CD8-positive, alpha-beta memory T cell (primary cell): ENCODE measurements at regions not wholly inside any gene's neighbourhood (a gene's known extent, or its start where the extent isn't known, plus 50 kb on each side); places are given as distances from the start of the nearest gene placed in this dataset.
"Not testable (repeated sequence)": the region's sequence is repeated elsewhere in the genome, so short reads cannot be mapped to it uniquely, and the experiment has no call there.

ENCODE experiments used
- CTCF ChIA-PET: fragments of 350-600 bp; sonication (Branson Sonifier 250); formaldehyde crosslinking; loops from one replicate; lab custom pipeline; 2021; ENCODE audit warnings: antibody characterized with exemption; lab: Charles Lee
- POLR2A ChIA-PET: fragments of 350-600 bp; sonication (Branson Sonifier 250); formaldehyde crosslinking; loops from one replicate; lab custom pipeline; 2021; ENCODE audit warnings: antibody characterized with exemption; lab: Charles Lee
- DNase-seq, 5 donors: peaks; one replicate each; pipeline versions ENCODE4 v3.0.0 to v3.0.0-alpha.2; 2020 to 2022; ENCODE audit warnings: mixed read lengths in 1 of 5
- H3K27ac ChIP-seq: one replicate; pipeline ENCODE4 v1.7.0; 2013; ENCODE audit warnings: low read depth, mild to moderate bottlenecking, low read length, moderate library complexity
- H3K27me3 ChIP-seq: 2 replicates; pipeline ENCODE4 v1.7.0; 2013; ENCODE audit warnings: low read length, mild to moderate bottlenecking; ENCODE audit not compliant: insufficient read depth, poor library complexity, severe bottlenecking
- H3K36me3 ChIP-seq: 2 replicates; pipeline ENCODE4 v1.7.0; 2013; ENCODE audit warnings: mild to moderate bottlenecking, low read length, moderate library complexity; ENCODE audit not compliant: insufficient read depth
- H3K4me1 ChIP-seq: 2 replicates; pipeline ENCODE4 v1.7.0; 2013; ENCODE audit warnings: mild to moderate bottlenecking, low read length, moderate library complexity; ENCODE audit not compliant: insufficient read depth
- H3K4me3 ChIP-seq: 2 replicates; pipeline ENCODE4 v1.7.0; 2013; ENCODE audit warnings: mild to moderate bottlenecking, low read length
- H3K9me3 ChIP-seq: 2 replicates; pipeline ENCODE4 v1.7.0; 2013; ENCODE audit warnings: mild to moderate bottlenecking, low read length
- H3K27ac Mint-ChIP-seq, 8 donors: one replicate each; pipeline ENCODE4 v1.8.0; 2020 to 2021; ENCODE audit warnings: mixed read lengths in 8 of 8, mild to moderate bottlenecking in 6 of 8, inconsistent platforms in 3 of 8, moderate library complexity in 3 of 8
- H3K27me3 Mint-ChIP-seq, 2 donors: one replicate each; pipeline ENCODE4 v1.8.0; 2020 to 2021; ENCODE audit warnings: mixed read lengths in 2 of 2, mild to moderate bottlenecking in 1 of 2, moderate library complexity in 1 of 2
- H3K36me3 Mint-ChIP-seq, 3 donors: one replicate each; pipeline ENCODE4 v1.8.0; 2020 to 2021; ENCODE audit warnings: mixed read lengths in 3 of 3, inconsistent platforms in 1 of 3, mild to moderate bottlenecking in 1 of 3
- H3K4me1 Mint-ChIP-seq, 3 donors: one replicate each; pipeline ENCODE4 v1.8.0; 2020 to 2021; ENCODE audit warnings: mixed read lengths in 3 of 3, inconsistent platforms in 1 of 3, mild to moderate bottlenecking in 1 of 3
- H3K4me3 Mint-ChIP-seq, 7 donors: one replicate each; pipeline ENCODE4 v1.8.0; 2020 to 2021; ENCODE audit warnings: mixed read lengths in 7 of 7, mild to moderate bottlenecking in 6 of 7, moderate library complexity in 4 of 7, inconsistent platforms in 2 of 7
- H3K9me3 Mint-ChIP-seq, 5 donors: one replicate each; pipeline ENCODE4 v1.8.0; 2020 to 2022; ENCODE audit warnings: mixed read lengths in 5 of 5, mild to moderate bottlenecking in 3 of 5, moderate library complexity in 2 of 5, inconsistent platforms in 1 of 5

DNA sequence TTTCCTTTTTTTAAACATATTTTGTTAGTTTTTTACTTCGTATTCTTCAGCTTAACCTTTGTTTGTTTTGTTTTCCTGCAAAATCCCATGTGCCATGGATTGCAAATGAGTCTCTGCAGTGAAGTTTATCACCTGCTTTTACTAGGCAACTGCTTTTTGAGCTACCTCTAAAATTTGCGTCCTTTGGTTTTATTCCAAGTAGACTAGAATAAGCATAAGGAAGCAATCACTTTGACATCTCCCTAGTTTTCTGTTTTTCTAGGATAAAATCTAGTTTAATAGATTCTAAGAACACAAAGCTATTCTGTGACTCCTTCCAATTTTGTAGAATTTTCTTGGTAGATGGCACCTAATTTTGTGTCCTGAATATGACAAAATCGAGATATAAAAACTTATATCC, 1059.2 kb downstream of the OTOL1 start:
- Mint-ChIP-seq H3K36me3 (no peaks in the 10 kb centered on the region), H3K27ac (no peak overlapping the region)

DNA sequence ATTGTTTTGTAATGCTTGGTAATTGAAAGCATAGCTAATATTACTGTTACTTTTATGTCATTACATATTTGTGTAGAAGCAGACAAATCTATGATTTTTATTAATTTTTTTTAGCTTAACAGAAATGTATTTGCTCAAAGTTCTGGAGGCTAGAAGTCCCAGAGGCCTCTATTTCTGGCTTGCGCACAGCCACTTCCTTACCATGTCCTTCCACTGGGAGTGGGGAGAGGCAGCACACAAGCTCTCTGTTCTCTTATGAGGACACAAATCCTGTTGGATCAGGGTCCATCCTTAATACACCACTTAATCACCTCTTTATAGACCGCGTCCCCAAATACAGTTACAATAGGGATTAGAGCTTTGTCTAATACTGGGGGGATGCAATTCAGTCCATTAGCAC, 1061.4 kb downstream of the OTOL1 start:
- Histone ChIP-seq H3K9me3 (no peaks in the 10 kb centered on the region), H3K27me3 (no peaks in the 10 kb centered on the region), H3K36me3 (no peaks in the 10 kb centered on the region), H3K4me3 (no peak overlapping the region), H3K27ac (no peak overlapping the region), H3K4me1 (no peaks in the 10 kb centered on the region)
- H3K4me1 Mint-ChIP-seq = no peaks in the 10 kb centered on the region
- ChIA-PET POLR2A (no interaction called here), CTCF (no interaction called here)
- no peaks in the 10 kb centered on the region for H3K27me3 Mint-ChIP-seq
- DNase-seq = no peak
- no peak overlapping the region for H3K27ac Mint-ChIP-seq
- peaks cover 0 to 11% (median 4%) of the 10 kb centered on the region in 5 donors for H3K9me3 Mint-ChIP-seq
- H3K36me3 Mint-ChIP-seq = no peaks in the 10 kb centered on the region
- H3K4me3 Mint-ChIP-seq = no peak overlapping the region

More for the DNA sequence above, 1059.2 kb downstream of the OTOL1 start:
- no peaks in the 10 kb centered on the region for H3K4me1 ChIP-seq
- no peaks in the 10 kb centered on the region for H3K27me3 ChIP-seq
- Mint-ChIP-seq H3K9me3 (peaks cover 0 to 13% (median 6%) of the 10 kb centered on the region in 5 donors), H3K4me3 (no peak overlapping the region), H3K4me1 (no peaks in the 10 kb centered on the region), H3K27me3 (no peaks in the 10 kb centered on the region)
- H3K9me3 ChIP-seq = no peaks in the 10 kb centered on the region
- H3K4me3 ChIP-seq = no peak overlapping the region
- DNase-seq = no peak
- no peaks in the 10 kb centered on the region for H3K36me3 ChIP-seq
- POLR2A ChIA-PET = no interaction called here
- no peak overlapping the region for H3K27ac ChIP-seq
- CTCF ChIA-PET = no interaction called here

DNA sequence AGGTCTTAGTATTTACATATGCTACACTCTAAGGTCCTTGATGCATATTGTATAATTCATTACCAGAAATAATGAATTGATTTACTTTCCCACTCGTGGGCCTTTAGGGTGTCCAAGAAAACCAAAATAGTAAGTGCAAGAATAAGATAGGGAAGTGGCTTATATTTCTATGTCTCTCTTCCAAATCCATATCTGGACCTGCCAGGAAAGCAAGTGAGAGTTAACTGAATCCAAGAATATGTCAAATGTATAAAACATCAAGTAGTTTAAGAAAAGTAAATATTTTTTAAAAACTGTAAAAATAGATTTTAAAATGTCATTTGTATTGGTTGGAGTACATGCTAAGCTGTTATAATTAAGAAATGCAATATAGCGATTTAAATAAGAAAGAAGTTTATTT, 1072.1 kb downstream of the OTOL1 start:
- Histone ChIP-seq H3K9me3 (no peaks in the 10 kb centered on the region), H3K36me3 (no peaks in the 10 kb centered on the region), H3K4me3 (no peak overlapping the region), H3K27me3 (no peaks in the 10 kb centered on the region), H3K4me1 (no peaks in the 10 kb centered on the region), H3K27ac (no peak overlapping the region)
- POLR2A ChIA-PET = no interaction called here
- H3K36me3 Mint-ChIP-seq = no peaks in the 10 kb centered on the region
- no peak overlapping the region for H3K4me3 Mint-ChIP-seq
- CTCF ChIA-PET = no interaction called here
- no peaks in the 10 kb centered on the region for H3K27me3 Mint-ChIP-seq
- H3K27ac Mint-ChIP-seq = no peak overlapping the region
- DNase-seq = no peak
- peaks cover 2 to 28% (median 3%) of the 10 kb centered on the region in 5 donors for H3K9me3 Mint-ChIP-seq
- no peaks in the 10 kb centered on the region for H3K4me1 Mint-ChIP-seq

DNA sequence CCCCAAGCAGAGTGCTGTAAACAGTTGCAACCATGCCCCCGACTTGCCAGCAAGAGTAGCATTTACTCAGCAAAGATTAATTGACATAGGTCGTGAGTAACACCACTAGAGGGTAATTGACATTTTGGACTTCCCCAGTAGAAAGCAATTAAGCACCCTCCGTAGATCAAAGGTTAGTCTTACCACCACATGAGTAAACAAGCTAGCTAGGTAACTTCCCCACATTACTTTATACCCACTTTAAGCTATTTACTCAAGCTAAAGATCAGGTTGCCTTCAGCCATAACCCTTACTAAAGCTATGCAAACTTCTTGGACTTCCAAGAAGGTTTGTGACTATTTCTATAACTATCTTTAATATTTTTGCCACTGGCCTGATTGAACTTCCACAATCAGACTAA, 1072.7 kb downstream of the OTOL1 start:
- H3K27me3 Mint-ChIP-seq = no peaks in the 10 kb centered on the region
- H3K36me3 ChIP-seq = no peaks in the 10 kb centered on the region
- ChIA-PET POLR2A (no interaction called here), CTCF (no interaction called here)
- no peaks in the 10 kb centered on the region for H3K36me3 Mint-ChIP-seq
- H3K9me3 ChIP-seq = no peaks in the 10 kb centered on the region
- no peak for DNase-seq
- H3K4me1 Mint-ChIP-seq = no peaks in the 10 kb centered on the region
- no peak overlapping the region for H3K4me3 Mint-ChIP-seq
- H3K4me1 ChIP-seq = no peaks in the 10 kb centered on the region
- H3K9me3 Mint-ChIP-seq = peaks cover 2 to 28% (median 3%) of the 10 kb centered on the region in 5 donors
- H3K27me3 ChIP-seq = no peaks in the 10 kb centered on the region
- no peak overlapping the region for H3K27ac ChIP-seq
- H3K27ac Mint-ChIP-seq = no peak overlapping the region
- no peak overlapping the region for H3K4me3 ChIP-seq

DNA sequence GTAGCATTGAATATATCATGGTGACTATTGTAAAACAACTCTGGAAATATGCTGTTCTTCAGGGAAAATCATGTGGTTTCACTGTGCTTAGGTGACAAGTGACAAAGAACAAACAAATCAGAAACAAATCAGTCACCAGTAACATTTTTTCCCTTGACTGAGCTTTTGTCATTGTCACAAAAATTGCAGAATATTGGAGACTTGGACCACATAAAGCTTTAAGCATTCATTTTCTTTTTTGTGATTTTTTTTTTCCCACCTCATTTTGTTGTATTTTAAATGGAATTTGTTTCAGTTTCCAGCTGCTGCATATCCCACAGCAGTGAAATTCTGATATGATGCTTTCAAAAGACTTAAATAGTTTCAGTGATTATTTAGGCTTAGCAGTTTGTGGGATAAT, 1088.4 kb downstream of the OTOL1 start:
- ChIA-PET POLR2A (no interaction called here), CTCF (no interaction called here)
- H3K4me3 Mint-ChIP-seq = no peak overlapping the region

DNA sequence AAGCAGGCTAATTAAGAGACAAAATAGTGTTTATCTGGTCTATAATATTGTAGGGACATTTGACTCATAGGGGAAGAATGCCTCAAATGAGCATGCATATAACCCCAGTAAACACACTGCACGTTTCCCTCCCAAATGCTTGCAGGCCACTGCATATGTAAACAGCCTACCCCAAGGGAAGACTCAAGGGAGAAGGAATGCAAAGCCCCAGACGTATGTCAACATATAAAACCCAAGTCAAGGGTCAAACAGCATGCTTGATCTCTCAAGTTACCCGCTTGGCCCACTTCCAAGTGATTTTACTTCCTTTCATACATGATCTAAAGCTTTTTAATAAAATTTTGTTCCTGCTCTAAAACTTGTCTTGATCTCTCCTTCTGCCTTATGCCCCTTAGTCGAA, 1090.0 kb downstream of the OTOL1 start:
- H3K27ac Mint-ChIP-seq = no peak overlapping the region

More for the DNA sequence above, 1088.4 kb downstream of the OTOL1 start:
- no peaks in the 10 kb centered on the region for H3K4me1 Mint-ChIP-seq
- no peak for DNase-seq
- no peaks in the 10 kb centered on the region for H3K9me3 ChIP-seq
- H3K36me3 ChIP-seq = no peaks in the 10 kb centered on the region
- no peak overlapping the region for H3K27ac ChIP-seq
- H3K27me3 ChIP-seq = no peaks in the 10 kb centered on the region
- no peaks in the 10 kb centered on the region for H3K4me1 ChIP-seq
- no peaks in the 10 kb centered on the region for H3K27me3 Mint-ChIP-seq
- no peaks in the 10 kb centered on the region for H3K36me3 Mint-ChIP-seq
- no peak overlapping the region for H3K4me3 ChIP-seq
- H3K27ac Mint-ChIP-seq = no peak overlapping the region
- peaks cover 3 to 16% (median 10%) of the 10 kb centered on the region in 5 donors for H3K9me3 Mint-ChIP-seq

DNA sequence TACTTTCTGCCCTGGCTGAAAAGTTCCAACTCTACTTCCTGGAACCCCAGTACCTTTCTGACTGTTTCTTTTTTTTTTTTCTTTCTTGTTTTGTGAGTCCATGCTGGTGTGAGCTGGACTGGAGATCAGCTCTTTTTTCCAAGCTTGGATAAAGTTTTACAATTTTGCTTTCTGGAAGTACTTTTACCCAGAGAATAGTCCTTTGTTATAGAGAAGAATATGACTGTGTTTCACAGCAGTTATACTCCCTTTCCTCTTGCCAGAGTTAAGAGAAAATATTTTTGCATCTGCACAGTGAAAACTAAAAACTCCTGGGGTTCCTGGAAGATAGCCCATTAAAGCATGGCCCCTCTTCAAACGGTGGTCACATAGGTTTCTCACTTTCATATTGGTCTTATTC, 1100.6 kb downstream of the OTOL1 start:
- Mint-ChIP-seq H3K4me1 (no peaks in the 10 kb centered on the region), H3K4me3 (no peak overlapping the region), H3K27ac (no peak overlapping the region), H3K9me3 (peaks cover 0 to 26% (median 15%) of the 10 kb centered on the region in 5 donors), H3K36me3 (no peaks in the 10 kb centered on the region), H3K27me3 (no peaks in the 10 kb centered on the region)
- ChIA-PET CTCF (no interaction called here), POLR2A (no interaction called here)
- no peak overlapping the region for H3K4me3 ChIP-seq
- H3K27ac ChIP-seq = no peak overlapping the region
- no peak for DNase-seq
- H3K27me3 ChIP-seq = no peaks in the 10 kb centered on the region
- no peaks in the 10 kb centered on the region for H3K4me1 ChIP-seq
- H3K36me3 ChIP-seq = no peaks in the 10 kb centered on the region
- no peaks in the 10 kb centered on the region for H3K9me3 ChIP-seq

More for the DNA sequence above, 1090.0 kb downstream of the OTOL1 start:
- no peaks in the 10 kb centered on the region for H3K27me3 Mint-ChIP-seq
- no peaks in the 10 kb centered on the region for H3K36me3 ChIP-seq
- CTCF ChIA-PET = no interaction called here
- no peaks in the 10 kb centered on the region for H3K9me3 ChIP-seq
- peaks cover 3 to 13% (median 9%) of the 10 kb centered on the region in 5 donors for H3K9me3 Mint-ChIP-seq
- no peak overlapping the region for H3K27ac ChIP-seq
- no peaks in the 10 kb centered on the region for H3K4me1 ChIP-seq
- H3K4me3 ChIP-seq = no peak overlapping the region
- no peaks in the 10 kb centered on the region for H3K4me1 Mint-ChIP-seq
- no peaks in the 10 kb centered on the region for H3K36me3 Mint-ChIP-seq
- no peaks in the 10 kb centered on the region for H3K27me3 ChIP-seq
- POLR2A ChIA-PET = no interaction called here
- H3K4me3 Mint-ChIP-seq = no peak overlapping the region
- no peak for DNase-seq

DNA sequence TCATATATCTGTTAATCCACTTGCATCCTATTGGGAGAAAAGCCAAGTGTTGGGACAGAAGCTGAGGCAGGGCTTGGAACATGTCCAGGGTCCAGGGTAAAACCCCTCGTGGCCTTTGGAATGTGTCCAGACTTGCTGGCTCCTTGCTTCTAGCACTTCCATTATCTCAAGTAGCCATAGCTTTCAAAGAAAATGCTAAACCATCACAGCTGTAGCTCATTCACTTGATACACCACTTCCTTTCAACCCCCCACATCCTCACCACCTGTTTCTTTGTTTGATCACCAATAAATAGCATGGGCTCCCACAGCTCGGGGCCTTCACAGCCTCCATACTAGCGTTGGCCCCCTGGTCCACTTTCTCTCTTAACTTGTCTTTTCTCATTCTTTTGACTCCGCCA, 1101.9 kb downstream of the OTOL1 start:
- H3K4me1 ChIP-seq, H3K4me3 ChIP-seq, H3K36me3 Mint-ChIP-seq, H3K27ac ChIP-seq, H3K27me3 Mint-ChIP-seq, H3K27me3 ChIP-seq, H3K4me1 Mint-ChIP-seq, POLR2A ChIA-PET, H3K9me3 ChIP-seq, H3K4me3 Mint-ChIP-seq, H3K36me3 ChIP-seq, CTCF ChIA-PET, DNase-seq, H3K27ac Mint-ChIP-seq: not testable (repeated sequence)
- peaks cover 3 to 27% (median 15%) of the 10 kb centered on the region in 5 donors for H3K9me3 Mint-ChIP-seq

DNA sequence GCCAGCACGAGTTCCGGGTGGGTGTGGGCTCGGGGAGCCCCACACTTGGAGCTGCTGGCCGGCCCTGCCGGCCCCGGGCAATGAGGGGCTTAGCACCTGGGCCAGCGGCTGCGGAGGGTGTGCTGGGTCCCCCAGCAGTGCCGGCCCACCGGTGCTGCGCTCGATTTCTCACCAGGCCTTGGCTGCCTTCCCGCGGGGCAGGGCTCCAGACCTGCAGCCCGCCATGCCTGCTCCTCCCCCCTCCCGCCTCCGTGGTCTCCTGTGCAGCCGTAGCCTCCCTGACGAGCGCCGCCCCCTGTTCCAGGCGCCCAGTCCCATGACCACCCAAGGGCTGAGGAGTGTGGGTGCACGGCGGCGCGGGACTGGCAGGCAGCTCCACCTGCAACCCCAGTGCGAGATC, 1103.1 kb downstream of the OTOL1 start:
- H3K36me3 Mint-ChIP-seq, H3K4me3 Mint-ChIP-seq, H3K27ac Mint-ChIP-seq, H3K4me1 ChIP-seq, DNase-seq, H3K27me3 Mint-ChIP-seq, H3K27ac ChIP-seq, CTCF ChIA-PET, H3K4me3 ChIP-seq, H3K36me3 ChIP-seq, H3K9me3 ChIP-seq, H3K27me3 ChIP-seq, POLR2A ChIA-PET, H3K4me1 Mint-ChIP-seq: not testable (repeated sequence)
- H3K9me3 Mint-ChIP-seq = peaks cover 3 to 30% (median 15%) of the 10 kb centered on the region in 5 donors
